GM19324 (cell line): ENCODE measurements at regions not wholly inside any gene's neighbourhood (a gene's known extent, or its start where the extent isn't known, plus 50 kb on each side); places are given as distances from the start of the nearest gene placed in this dataset.
"Not testable (repeated sequence)": the region's sequence is repeated elsewhere in the genome, so short reads cannot be mapped to it uniquely, and the experiment has no call there.

Experiments used
- ATAC-seq: cut with Tn5 transposase; IDR thresholded peaks from one replicate; pipeline ENCODE4 v1.9.1; 2021; ENCODE audit warnings: mild to moderate bottlenecking, moderate library complexity; ENCODE audit not compliant: unreplicated experiment, low FRiP score

GRCh38 chr10:3892440-3893425 lies 107.7 kb upstream of the KLF6 start:
- no peak for ATAC-seq

- ATAC-seq = no peak
Measured at GRCh38 chr10:3891396-3891795, 106.4 kb upstream of the KLF6 start.

GRCh38 chr10:3890602-3891352 lies 105.8 kb upstream of the KLF6 start:
- no peak for ATAC-seq

GRCh38 chr10:3889961-3890522 lies 105.0 kb upstream of the KLF6 start:
- no peak for ATAC-seq

- ATAC-seq = peak; percentile 54
Measured at GRCh38 chr10:3887885-3888476, 103.0 kb upstream of the KLF6 start.

GRCh38 chr10:3887404-3887803 lies 102.4 kb upstream of the KLF6 start:
- no peak for ATAC-seq

- no peak for ATAC-seq
Measured at GRCh38 chr10:3886641-3887251, 101.7 kb upstream of the KLF6 start.

- no peak for ATAC-seq
Measured at GRCh38 chr10:3886191-3886590, 101.2 kb upstream of the KLF6 start.

- no peak for ATAC-seq
Measured at GRCh38 chr10:3882855-3883254, 97.8 kb upstream of the KLF6 start.

GRCh38 chr10:3881622-3882021 lies 96.6 kb upstream of the KLF6 start:
- ATAC-seq = no peak

GRCh38 chr10:3879073-3879472 lies 94.1 kb upstream of the KLF6 start:
- ATAC-seq = no peak

GRCh38 chr10:3877211-3878000 lies 92.4 kb upstream of the KLF6 start:
- no peak for ATAC-seq

- ATAC-seq = no peak
Measured at GRCh38 chr10:3876350-3876962, 91.4 kb upstream of the KLF6 start.

- no peak for ATAC-seq
Measured at GRCh38 chr10:3875842-3876235, 90.8 kb upstream of the KLF6 start.

GRCh38 chr10:3874990-3875841 lies 90.2 kb upstream of the KLF6 start:
- peak; percentile 66 for ATAC-seq

GRCh38 chr10:3874610-3874989 lies 89.6 kb upstream of the KLF6 start:
- ATAC-seq = not testable (repeated sequence)

- ATAC-seq = peak; percentile 45
Measured at GRCh38 chr10:3873728-3874461, 88.9 kb upstream of the KLF6 start.
